ENCODE measurements at regions not wholly inside any gene's neighbourhood (a gene's known extent, or its start where the extent isn't known, plus 50 kb on each side); places are given as distances from the start of the nearest gene placed in this dataset.

- Histone ChIP-seq H3K4me1 (ENCODE audit: control insufficient read depth in 1 of 2, insufficient read depth in 2 of 2, low read depth in 1 of 2, low read length in 1 of 2) (peaks cover 0 to 17% of the 10 kb centered on the region in 2 experiments; a peak in 2 of 4 replicates), H4K20me1 (ENCODE audit: insufficient read depth) (no peaks in the 10 kb centered on the region), H3K9ac (no peak overlapping the region), H3K27ac (ENCODE audit: low read depth in 2 of 2, low read length in 1 of 2) (peak overlapping the region in 1 of 2 experiments; percentile 67; a peak in 2 of 4 replicates), H3K79me2 (ENCODE audit: insufficient read depth) (no peaks in the 10 kb centered on the region), H3K4me2 (no peak overlapping the region), H3K4me3 (ENCODE audit: low read depth in 2 of 2, low read length in 1 of 2) (no peak overlapping the region), H3K9me3 (no peaks in the 10 kb centered on the region), H3F3A (replicated peaks; ENCODE audit: insufficient read depth) (peaks cover 26% of the 10 kb centered on the region), H3K9me2 (no peaks in the 10 kb centered on the region), H2AFZ (ENCODE audit: low read depth) (peak overlapping the region; percentile 53), H3K27me3 (ENCODE audit: insufficient read depth) (no peaks in the 10 kb centered on the region), H3K36me3 (replicated peaks in 1 of 2; ENCODE audit: control insufficient read depth in 1 of 2, insufficient read depth in 2 of 2, low read length in 1 of 2) (no peaks in the 10 kb centered on the region)
- ChIA-PET POLR2A (no interaction called here), CTCF (interaction anchor here (1.3 to 1.4 kb wide), 2 partner anchors 28 to 38 kb away, joined by 3 read pairs; no protein-coding TSS in a partner anchor)
- DNase-seq: no peak
- TF ChIP-seq USF1 (IDR thresholded peaks at IDR 0.05; ENCODE audit: borderline replicate concordance, low read depth): no peak
- TF ChIP-seq NFIC (IDR thresholded peaks at IDR 0.05; ENCODE audit: borderline replicate concordance): no peak
- no peak for TF ChIP-seq FOXM1 (IDR thresholded peaks at IDR 0.05; ENCODE audit: low read depth)
- TF ChIP-seq TCF12 (IDR thresholded peaks at IDR 0.05): no peak
- TF ChIP-seq PBX3 (IDR thresholded peaks at IDR 0.05): no peak
- no peak for TF ChIP-seq EP300 (IDR thresholded peaks at IDR 0.05; ENCODE audit: borderline replicate concordance in 1 of 2, low read depth in 1 of 2, low read length in 1 of 2)
- TF ChIP-seq MAX (IDR thresholded peaks at IDR 0.05; ENCODE audit: low read depth): no peak
- no peak for TF ChIP-seq TEAD4 (IDR thresholded peaks at IDR 0.05; ENCODE audit: borderline replicate concordance, insufficient read depth)
- no peak for TF ChIP-seq FOSL2 (IDR thresholded peaks at IDR 0.05; ENCODE audit: borderline replicate concordance, low read depth)
- TF ChIP-seq RFX5 (IDR thresholded peaks at IDR 0.05; ENCODE audit: low read length): no peak
- TF ChIP-seq EZH2phosphoT487 (IDR thresholded peaks at IDR 0.05; ENCODE audit: borderline replicate concordance, low read depth): no peak
- TF ChIP-seq TAF1 (IDR thresholded peaks at IDR 0.05; ENCODE audit: borderline replicate concordance, low read depth, low read length): no peak
- no peak for TF ChIP-seq RXRA (IDR thresholded peaks at IDR 0.05; ENCODE audit: borderline replicate concordance, low read depth)
- no peak for TF ChIP-seq POLR2AphosphoS5 (IDR thresholded peaks at IDR 0.05; ENCODE audit: low read depth, low read length)
- TF ChIP-seq MXI1 (IDR thresholded peaks at IDR 0.05; ENCODE audit: low read depth, low read length): no peak
- TF ChIP-seq NRF1 (IDR thresholded peaks at IDR 0.05; ENCODE audit: low read depth, low read length): no peak
- no peak for TF ChIP-seq RCOR1 (IDR thresholded peaks at IDR 0.05; ENCODE audit: low read length)
- TF ChIP-seq SIN3A (IDR thresholded peaks at IDR 0.05; ENCODE audit: borderline replicate concordance, low read depth, low read length): no peak
- 76% methylated on average over 2 of the region's 2 CpGs for WGBS (ENCODE audit: low lambda C conversion rate)
Observed at GRCh38 chr7:113198226-113198625, 79.9 kb upstream of the SMIM30 start.
